ENCODE measurements at regions not wholly inside any gene's neighbourhood (a gene's known extent, or its start where the extent isn't known, plus 50 kb on each side); places are given as distances from the start of the nearest gene placed in this dataset.

- in situ Hi-C loops (cut with MboI; ENCODE audit: low sequenced_read_pairs): no loop called here
These were observed 149.8 kb upstream of the RASGEF1B start for GRCh38 chr4:81621490-81621889.

- in situ Hi-C loops (cut with MboI; ENCODE audit: low sequenced_read_pairs): no loop called here
These were observed 148.7 kb upstream of the RASGEF1B start for GRCh38 chr4:81620442-81620841.

- in situ Hi-C loops (cut with MboI; ENCODE audit: low sequenced_read_pairs): no loop called here
These were observed 145.8 kb upstream of the RASGEF1B start for GRCh38 chr4:81617545-81617944.

- in situ Hi-C loops (cut with MboI; ENCODE audit: low sequenced_read_pairs): no loop called here
These were observed 139.5 kb upstream of the RASGEF1B start for GRCh38 chr4:81611221-81611620.

- in situ Hi-C loops (cut with MboI; ENCODE audit: low sequenced_read_pairs): no loop called here
These were observed 138.1 kb upstream of the RASGEF1B start for GRCh38 chr4:81609844-81610243.

GRCh38 chr4:81607950-81608349 lies 136.2 kb upstream of the RASGEF1B start:
- in situ Hi-C loops (cut with MboI; ENCODE audit: low sequenced_read_pairs): no loop called here

- in situ Hi-C loops (cut with MboI; ENCODE audit: low sequenced_read_pairs): no loop called here
These were observed 135.2 kb upstream of the RASGEF1B start for GRCh38 chr4:81606801-81607501.

GRCh38 chr4:81606166-81606565 lies 134.5 kb upstream of the RASGEF1B start:
- in situ Hi-C loops (cut with MboI; ENCODE audit: low sequenced_read_pairs): no loop called here

- in situ Hi-C loops (cut with MboI; ENCODE audit: low sequenced_read_pairs): no loop called here
These were observed 133.6 kb upstream of the RASGEF1B start for GRCh38 chr4:81605271-81605670.

GRCh38 chr4:81604683-81605218 lies 133.0 kb upstream of the RASGEF1B start:
- in situ Hi-C loops (cut with MboI; ENCODE audit: low sequenced_read_pairs): no loop called here

- in situ Hi-C loops (cut with MboI; ENCODE audit: low sequenced_read_pairs): no loop called here
These were observed 131.1 kb upstream of the RASGEF1B start for GRCh38 chr4:81602854-81603253.

- in situ Hi-C loops (cut with MboI; ENCODE audit: low sequenced_read_pairs): no loop called here
These were observed 129.6 kb upstream of the RASGEF1B start for GRCh38 chr4:81601358-81601694.

- in situ Hi-C loops (cut with MboI; ENCODE audit: low sequenced_read_pairs): no loop called here
These were observed 129.0 kb upstream of the RASGEF1B start for GRCh38 chr4:81600520-81601357.

GRCh38 chr4:81599742-81600380 lies 128.2 kb upstream of the RASGEF1B start:
- in situ Hi-C loops (cut with MboI; ENCODE audit: low sequenced_read_pairs): no loop called here

- in situ Hi-C loops (cut with MboI; ENCODE audit: low sequenced_read_pairs): no loop called here
These were observed 124.3 kb upstream of the RASGEF1B start for GRCh38 chr4:81595798-81596610.

GRCh38 chr4:81595287-81595686 lies 123.6 kb upstream of the RASGEF1B start:
- in situ Hi-C loops (cut with MboI; ENCODE audit: low sequenced_read_pairs): no loop called here

- in situ Hi-C loops (cut with MboI; ENCODE audit: low sequenced_read_pairs): no loop called here
These were observed 122.9 kb upstream of the RASGEF1B start for GRCh38 chr4:81594490-81595159.

GRCh38 chr4:81592701-81593100 lies 121.0 kb upstream of the RASGEF1B start:
- in situ Hi-C loops (cut with MboI; ENCODE audit: low sequenced_read_pairs): no loop called here

GRCh38 chr4:81590596-81590995 lies 118.9 kb upstream of the RASGEF1B start:
- in situ Hi-C loops (cut with MboI; ENCODE audit: low sequenced_read_pairs): no loop called here

- in situ Hi-C loops (cut with MboI; ENCODE audit: low sequenced_read_pairs): no loop called here
These were observed 117.6 kb upstream of the RASGEF1B start for GRCh38 chr4:81589262-81589661.
